ENCODE measurements at regions not wholly inside any gene's neighbourhood (a gene's known extent, or its start where the extent isn't known, plus 50 kb on each side); places are given as distances from the start of the nearest gene placed in this dataset.

- Mint-ChIP-seq H3K27ac (no peak overlapping the region), H3K4me1 (no peaks in the 10 kb centered on the region), H3K36me3 (no peaks in the 10 kb centered on the region), H3K4me3 (no peak overlapping the region), H3K27me3 (no peaks in the 10 kb centered on the region), H3K9me3 (peaks cover 0 to 5% (median 0%) of the 10 kb centered on the region in 3 donors)
Measured at GRCh38 chr15:39298271-39298962, 282.5 kb upstream of the THBS1 start.

GRCh38 chr15:39299486-39300267 is 281.2 kb upstream of the THBS1 start:
- Mint-ChIP-seq H3K4me1 (no peaks in the 10 kb centered on the region), H3K9me3 (peaks cover 0 to 3% (median 0%) of the 10 kb centered on the region in 3 donors), H3K27ac (no peak overlapping the region), H3K4me3 (no peak overlapping the region), H3K27me3 (no peaks in the 10 kb centered on the region), H3K36me3 (no peaks in the 10 kb centered on the region)

GRCh38 chr15:39300451-39301153 is 280.3 kb upstream of the THBS1 start:
- Mint-ChIP-seq H3K4me3 (no peak overlapping the region), H3K27me3 (no peaks in the 10 kb centered on the region), H3K36me3 (no peaks in the 10 kb centered on the region), H3K27ac (no peak overlapping the region), H3K9me3 (peaks cover 0 to 3% (median 0%) of the 10 kb centered on the region in 3 donors), H3K4me1 (no peaks in the 10 kb centered on the region)

- Mint-ChIP-seq H3K27me3 (no peaks in the 10 kb centered on the region), H3K27ac (no peak overlapping the region), H3K4me3 (no peak overlapping the region), H3K9me3 (peaks cover 0 to 3% (median 0%) of the 10 kb centered on the region in 3 donors), H3K36me3 (no peaks in the 10 kb centered on the region), H3K4me1 (no peaks in the 10 kb centered on the region)
Measured at GRCh38 chr15:39301589-39301999, 279.3 kb upstream of the THBS1 start.

GRCh38 chr15:39302936-39303335 is 277.9 kb upstream of the THBS1 start:
- Mint-ChIP-seq H3K9me3 (peaks cover 0 to 8% (median 3%) of the 10 kb centered on the region in 3 donors), H3K36me3 (peaks cover 4% of the 10 kb centered on the region), H3K27me3 (no peaks in the 10 kb centered on the region), H3K4me3 (no peak overlapping the region), H3K27ac (no peak overlapping the region), H3K4me1 (no peaks in the 10 kb centered on the region)

GRCh38 chr15:39304201-39304841 is 276.6 kb upstream of the THBS1 start:
- Mint-ChIP-seq H3K9me3 (peaks cover 0 to 8% (median 3%) of the 10 kb centered on the region in 3 donors), H3K27me3 (no peaks in the 10 kb centered on the region), H3K36me3 (peaks cover 4% of the 10 kb centered on the region), H3K27ac (no peak overlapping the region), H3K4me3 (no peak overlapping the region), H3K4me1 (no peaks in the 10 kb centered on the region)

- Mint-ChIP-seq H3K27me3 (no peaks in the 10 kb centered on the region), H3K4me1 (no peaks in the 10 kb centered on the region), H3K36me3 (peaks cover 4% of the 10 kb centered on the region), H3K4me3 (no peak overlapping the region), H3K27ac (no peak overlapping the region), H3K9me3 (peaks cover 0 to 8% (median 3%) of the 10 kb centered on the region in 3 donors)
Measured at GRCh38 chr15:39304931-39305728, 275.7 kb upstream of the THBS1 start.

GRCh38 chr15:39310633-39311032 is 270.2 kb upstream of the THBS1 start:
- Mint-ChIP-seq H3K27ac (no peak overlapping the region), H3K4me3 (no peak overlapping the region), H3K36me3 (peaks cover 4% of the 10 kb centered on the region), H3K9me3 (peaks cover 0 to 8% (median 1%) of the 10 kb centered on the region in 3 donors), H3K27me3 (no peaks in the 10 kb centered on the region), H3K4me1 (no peaks in the 10 kb centered on the region)

GRCh38 chr15:39312984-39313383 is 267.9 kb upstream of the THBS1 start:
- Mint-ChIP-seq H3K4me1 (no peaks in the 10 kb centered on the region), H3K36me3 (no peaks in the 10 kb centered on the region), H3K27ac (no peak overlapping the region), H3K9me3 (peaks cover 0 to 1% (median 1%) of the 10 kb centered on the region in 3 donors), H3K4me3 (no peak overlapping the region), H3K27me3 (no peaks in the 10 kb centered on the region)

GRCh38 chr15:39313467-39313866 is 267.4 kb upstream of the THBS1 start:
- Mint-ChIP-seq H3K4me1 (no peaks in the 10 kb centered on the region), H3K27me3 (no peaks in the 10 kb centered on the region), H3K27ac (no peak overlapping the region), H3K9me3 (peaks cover 0 to 4% (median 1%) of the 10 kb centered on the region in 3 donors), H3K4me3 (no peak overlapping the region), H3K36me3 (no peaks in the 10 kb centered on the region)

- no peak overlapping the region for H3K27ac Mint-ChIP-seq
- H3K36me3 Mint-ChIP-seq = no peaks in the 10 kb centered on the region
- H3K4me3 Mint-ChIP-seq = no peak overlapping the region
- H3K4me1 Mint-ChIP-seq = no peaks in the 10 kb centered on the region
- no peaks in the 10 kb centered on the region for H3K27me3 Mint-ChIP-seq
- H3K9me3 Mint-ChIP-seq = peaks cover 0 to 4% (median 1%) of the 10 kb centered on the region in 3 donors
Measured at GRCh38 chr15:39313881-39314280, 267.0 kb upstream of the THBS1 start.

GRCh38 chr15:39315206-39315850 is 265.6 kb upstream of the THBS1 start:
- Mint-ChIP-seq H3K36me3 (no peaks in the 10 kb centered on the region), H3K4me3 (no peak overlapping the region), H3K9me3 (peaks cover 4% of the 10 kb centered on the region in 3 donors), H3K27ac (no peak overlapping the region), H3K4me1 (no peaks in the 10 kb centered on the region), H3K27me3 (no peaks in the 10 kb centered on the region)

- Mint-ChIP-seq H3K27me3 (no peaks in the 10 kb centered on the region), H3K36me3 (no peaks in the 10 kb centered on the region), H3K4me1 (no peaks in the 10 kb centered on the region), H3K27ac (no peak overlapping the region), H3K9me3 (peaks cover 7 to 10% (median 8%) of the 10 kb centered on the region in 3 donors), H3K4me3 (no peak overlapping the region)
Measured at GRCh38 chr15:39317225-39317624, 263.7 kb upstream of the THBS1 start.

GRCh38 chr15:39318231-39318630 is 262.6 kb upstream of the THBS1 start:
- Mint-ChIP-seq H3K36me3 (no peaks in the 10 kb centered on the region), H3K27me3 (peaks cover 1% of the 10 kb centered on the region), H3K4me3 (no peak overlapping the region), H3K27ac (no peak overlapping the region), H3K9me3 (peaks cover 7 to 12% (median 8%) of the 10 kb centered on the region in 3 donors), H3K4me1 (no peaks in the 10 kb centered on the region)
